ENCODE measurements at regions not wholly inside any gene's neighbourhood (a gene's known extent, or its start where the extent isn't known, plus 50 kb on each side); places are given as distances from the start of the nearest gene placed in this dataset.

- Histone ChIP-seq H3K27me3 (ENCODE audit: control insufficient read depth in 3 of 3, insufficient read depth in 3 of 3, low read length in 2 of 3) (no peaks in the 10 kb centered on the region), H3K9me3 (ENCODE audit: control insufficient read depth in 4 of 4, insufficient read depth in 3 of 4, low read length in 3 of 4) (peaks cover 0 to 5% (median 4%) of the 10 kb centered on the region in 4 donors), H3K4me3 (no peak overlapping the region), H3K4me1 (ENCODE audit: control insufficient read depth in 5 of 5, insufficient read depth in 5 of 5, low read length in 5 of 5) (no peaks in the 10 kb centered on the region), H3K36me3 (ENCODE audit: control insufficient read depth in 4 of 4, insufficient read depth in 4 of 4, low read length in 4 of 4) (no peaks in the 10 kb centered on the region), H3K27ac (ENCODE audit: low read depth in 1 of 2, low read length in 1 of 2) (no peak overlapping the region), H3K9ac (ENCODE audit: insufficient read depth in 1 of 2, low read length in 2 of 2) (no peak overlapping the region)
- DNase-seq: no peak
- ATAC-seq (ENCODE audit: insufficient read depth, low FRiP score): no peak
- TF ChIP-seq, protein P1, sequence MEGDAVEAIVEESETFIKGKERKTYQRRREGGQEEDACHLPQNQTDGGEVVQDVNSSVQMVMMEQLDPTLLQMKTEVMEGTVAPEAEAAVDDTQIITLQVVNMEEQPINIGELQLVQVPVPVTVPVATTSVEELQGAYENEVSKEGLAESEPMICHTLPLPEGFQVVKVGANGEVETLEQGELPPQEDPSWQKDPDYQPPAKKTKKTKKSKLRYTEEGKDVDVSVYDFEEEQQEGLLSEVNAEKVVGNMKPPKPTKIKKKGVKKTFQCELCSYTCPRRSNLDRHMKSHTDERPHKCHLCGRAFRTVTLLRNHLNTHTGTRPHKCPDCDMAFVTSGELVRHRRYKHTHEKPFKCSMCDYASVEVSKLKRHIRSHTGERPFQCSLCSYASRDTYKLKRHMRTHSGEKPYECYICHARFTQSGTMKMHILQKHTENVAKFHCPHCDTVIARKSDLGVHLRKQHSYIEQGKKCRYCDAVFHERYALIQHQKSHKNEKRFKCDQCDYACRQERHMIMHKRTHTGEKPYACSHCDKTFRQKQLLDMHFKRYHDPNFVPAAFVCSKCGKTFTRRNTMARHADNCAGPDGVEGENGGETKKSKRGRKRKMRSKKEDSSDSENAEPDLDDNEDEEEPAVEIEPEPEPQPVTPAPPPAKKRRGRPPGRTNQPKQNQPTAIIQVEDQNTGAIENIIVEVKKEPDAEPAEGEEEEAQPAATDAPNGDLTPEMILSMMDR (IDR thresholded peaks at IDR 0.05; ENCODE audit: control extremely low read depth, extremely low read depth): no peak
- 73% methylated on average over 2 of the region's 2 CpGs for WGBS, 2 donors
Observed at GRCh38 chr12:58396239-58396638, 454.9 kb downstream of the ATP23 start.

DNA sequence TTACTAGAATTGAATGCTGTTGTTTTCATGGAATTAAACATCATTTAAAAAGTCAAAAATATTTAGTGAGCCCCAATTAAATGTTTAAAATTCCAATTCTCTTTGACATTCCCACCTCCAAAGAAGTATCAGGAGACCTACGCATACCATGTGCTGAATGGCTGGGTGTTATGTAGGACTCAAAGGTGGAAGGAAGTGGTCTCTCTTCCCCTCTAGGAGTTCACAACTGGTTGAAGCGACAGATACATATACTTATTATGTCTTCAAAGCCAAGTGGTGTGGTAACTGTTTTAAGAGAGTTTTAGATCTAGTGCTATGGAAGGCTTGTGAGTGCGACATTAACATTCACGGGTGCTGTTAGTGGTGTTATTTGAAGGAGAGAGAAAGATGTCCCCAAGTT lies 464.0 kb downstream of the ATP23 start:
- TF ChIP-seq, protein P1 (IDR thresholded peaks at IDR 0.05; ENCODE audit: control extremely low read depth, extremely low read depth): no peak
- Histone ChIP-seq H3K9ac (ENCODE audit: insufficient read depth in 1 of 2, low read length in 2 of 2) (no peak overlapping the region), H3K4me1 (ENCODE audit: control insufficient read depth in 5 of 5, insufficient read depth in 5 of 5, low read length in 5 of 5) (no peaks in the 10 kb centered on the region), H3K27me3 (ENCODE audit: control insufficient read depth in 3 of 3, insufficient read depth in 3 of 3, low read length in 2 of 3) (no peaks in the 10 kb centered on the region), H3K9me3 (ENCODE audit: control insufficient read depth in 4 of 4, insufficient read depth in 3 of 4, low read length in 3 of 4) (peaks cover 0 to 4% (median 0%) of the 10 kb centered on the region in 4 donors), H3K36me3 (ENCODE audit: control insufficient read depth in 4 of 4, insufficient read depth in 4 of 4, low read length in 4 of 4) (no peaks in the 10 kb centered on the region), H3K27ac (ENCODE audit: low read depth in 1 of 2, low read length in 1 of 2) (no peak overlapping the region), H3K4me3 (no peak overlapping the region)
- ATAC-seq (ENCODE audit: insufficient read depth, low FRiP score) (no peak), DNase-seq (no peak)
- 91 to 92% methylated on average over 4 of the region's 4 CpGs for WGBS, 2 donors

DNA sequence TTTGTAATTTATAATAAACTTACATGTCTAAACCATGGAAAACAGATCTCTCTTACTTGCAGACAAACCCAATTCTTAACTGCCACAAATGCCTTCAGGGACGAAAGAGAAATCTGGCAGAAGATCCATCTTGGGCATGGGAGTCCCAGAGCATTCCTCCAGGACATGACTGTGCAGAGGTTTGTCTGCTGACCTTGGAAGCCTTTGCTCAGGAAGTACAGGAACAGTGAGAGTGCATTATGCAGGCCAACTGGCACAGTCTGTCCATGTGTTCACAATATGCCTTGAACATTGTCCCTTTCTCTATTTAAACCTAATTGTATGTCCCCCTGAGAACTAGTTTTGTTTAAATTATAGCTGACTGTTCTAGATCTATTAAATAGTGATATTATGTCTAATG lies 467.1 kb downstream of the ATP23 start:
- H3K36me3 ChIP-seq (ENCODE audit: control insufficient read depth in 4 of 4, insufficient read depth in 4 of 4, low read length in 4 of 4): no peaks in the 10 kb centered on the region
- H3K9ac ChIP-seq (ENCODE audit: insufficient read depth in 1 of 2, low read length in 2 of 2): no peak overlapping the region
- TF ChIP-seq, protein P1 (IDR thresholded peaks at IDR 0.05; ENCODE audit: control extremely low read depth, extremely low read depth): no peak
- 55 to 61% methylated on average over 1 of the region's 1 CpG for WGBS, 2 donors
- ATAC-seq (ENCODE audit: insufficient read depth, low FRiP score): no peak
- no peaks in the 10 kb centered on the region for H3K9me3 ChIP-seq (ENCODE audit: control insufficient read depth in 4 of 4, insufficient read depth in 3 of 4, low read length in 3 of 4)
- no peak overlapping the region for H3K27ac ChIP-seq (ENCODE audit: low read depth in 1 of 2, low read length in 1 of 2)
- H3K4me3 ChIP-seq: no peak overlapping the region
- H3K4me1 ChIP-seq (ENCODE audit: control insufficient read depth in 5 of 5, insufficient read depth in 5 of 5, low read length in 5 of 5): peaks cover 0 to 4% (median 0%) of the 10 kb centered on the region in 5 donors
- H3K27me3 ChIP-seq (ENCODE audit: control insufficient read depth in 3 of 3, insufficient read depth in 3 of 3, low read length in 2 of 3): no peaks in the 10 kb centered on the region
- no peak for DNase-seq

- WGBS, 2 donors: 52 to 65% methylated on average over 2 of the region's 2 CpGs
- H3K36me3 ChIP-seq (ENCODE audit: control insufficient read depth in 4 of 4, insufficient read depth in 4 of 4, low read length in 4 of 4): no peaks in the 10 kb centered on the region
- H3K4me3 ChIP-seq: no peak overlapping the region
- TF ChIP-seq, protein P1 (IDR thresholded peaks at IDR 0.05; ENCODE audit: control extremely low read depth, extremely low read depth): no peak
- no peaks in the 10 kb centered on the region for H3K27me3 ChIP-seq (ENCODE audit: control insufficient read depth in 3 of 3, insufficient read depth in 3 of 3, low read length in 2 of 3)
- DNase-seq (no peak), ATAC-seq (ENCODE audit: insufficient read depth, low FRiP score) (no peak)
- peaks cover 0 to 4% (median 0%) of the 10 kb centered on the region in 5 donors for H3K4me1 ChIP-seq (ENCODE audit: control insufficient read depth in 5 of 5, insufficient read depth in 5 of 5, low read length in 5 of 5)
- no peak overlapping the region for H3K9ac ChIP-seq (ENCODE audit: insufficient read depth in 1 of 2, low read length in 2 of 2)
- no peak overlapping the region for H3K27ac ChIP-seq (ENCODE audit: low read depth in 1 of 2, low read length in 1 of 2)
- no peaks in the 10 kb centered on the region for H3K9me3 ChIP-seq (ENCODE audit: control insufficient read depth in 4 of 4, insufficient read depth in 3 of 4, low read length in 3 of 4)
Observed at GRCh38 chr12:58412461-58413060, 471.2 kb downstream of the ATP23 start.

Data from lung (tissue), 11 donors.